ENCODE measurements at regions not wholly inside any gene's neighbourhood (a gene's known extent, or its start where the extent isn't known, plus 50 kb on each side); places are given as distances from the start of the nearest gene placed in this dataset.

GRCh38 chr7:24462984-24463383, 110.3 kb upstream of the PALS2 start:
- no peak overlapping the region for H3K9ac ChIP-seq (ENCODE audit: low read length)
- H4K20me1 ChIP-seq (ENCODE audit: insufficient read depth, low read length), result no peaks in the 10 kb centered on the region
- H3K4me2 ChIP-seq (ENCODE audit: low read length), result no peak overlapping the region
- no peaks in the 10 kb centered on the region for H3K9me3 ChIP-seq (ENCODE audit: insufficient read depth, low read length)
- no peaks in the 10 kb centered on the region for H3K36me3 ChIP-seq (replicated peaks; ENCODE audit: low read depth, low read length)
- no peak for TF ChIP-seq CTCF (IDR thresholded peaks at IDR 0.05; ENCODE audit: low read depth, low read length)
- TF ChIP-seq EZH2phosphoT487 (IDR thresholded peaks at IDR 0.05; ENCODE audit: low read depth), result no peak
- no peak overlapping the region for H3K27ac ChIP-seq (ENCODE audit: low read length)
- H2AFZ ChIP-seq (ENCODE audit: low read depth, low read length), result no peak overlapping the region
- no peaks in the 10 kb centered on the region for H3K4me1 ChIP-seq (ENCODE audit: low read length)
- no peaks in the 10 kb centered on the region for H3K79me2 ChIP-seq (ENCODE audit: low read length)
- H3K4me3 ChIP-seq (ENCODE audit: low read length), result no peak overlapping the region
- H3K27me3 ChIP-seq (ENCODE audit: low read depth, low read length), result peaks cover 8% of the 10 kb centered on the region; the same call in 1 of the 2 replicates

- Histone ChIP-seq H4K20me1 (ENCODE audit: insufficient read depth, low read length) (no peaks in the 10 kb centered on the region), H3K27me3 (ENCODE audit: low read depth, low read length) (peaks cover 8% of the 10 kb centered on the region; the same call in 1 of the 2 replicates)
- no peak for TF ChIP-seq CTCF (IDR thresholded peaks at IDR 0.05; ENCODE audit: low read depth, low read length)
- TF ChIP-seq EZH2phosphoT487 (IDR thresholded peaks at IDR 0.05; ENCODE audit: low read depth), result no peak
Measured at GRCh38 chr7:24463474-24463873, 109.8 kb upstream of the PALS2 start.

DNA sequence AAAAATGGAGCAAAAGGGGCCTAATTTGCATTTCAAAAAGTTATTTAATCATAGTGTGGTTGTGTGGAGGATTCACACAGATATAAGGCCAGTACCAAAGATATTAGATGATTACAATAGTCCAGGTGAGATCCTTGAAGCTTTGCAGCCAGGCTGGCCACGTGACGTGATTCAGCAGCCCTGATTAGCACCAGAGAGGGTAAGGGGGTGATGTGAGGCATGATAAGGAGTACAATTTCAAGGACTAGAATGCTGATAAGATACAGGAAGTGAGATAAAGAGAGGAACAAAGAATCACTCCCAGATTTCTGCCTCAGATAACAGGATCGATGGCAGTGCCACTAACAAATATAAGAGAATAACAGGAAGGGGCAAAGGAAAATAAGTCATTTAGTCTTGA, 108.4 kb upstream of the PALS2 start:
- no peaks in the 10 kb centered on the region for H4K20me1 ChIP-seq (ENCODE audit: insufficient read depth, low read length)
- H2AFZ ChIP-seq (ENCODE audit: low read depth, low read length), result no peak overlapping the region
- H3K4me3 ChIP-seq (ENCODE audit: low read length), result no peak overlapping the region
- H3K4me2 ChIP-seq (ENCODE audit: low read length), result no peak overlapping the region
- peaks cover 8% of the 10 kb centered on the region; the same call in 1 of the 2 replicates for H3K27me3 ChIP-seq (ENCODE audit: low read depth, low read length)
- H3K79me2 ChIP-seq (ENCODE audit: low read length), result no peaks in the 10 kb centered on the region
- H3K9ac ChIP-seq (ENCODE audit: low read length), result no peak overlapping the region
- H3K9me3 ChIP-seq (ENCODE audit: insufficient read depth, low read length), result no peaks in the 10 kb centered on the region
- H3K4me1 ChIP-seq (ENCODE audit: low read length), result no peaks in the 10 kb centered on the region
- TF ChIP-seq CTCF (IDR thresholded peaks at IDR 0.05; ENCODE audit: low read depth, low read length), result no peak
- TF ChIP-seq EZH2phosphoT487 (IDR thresholded peaks at IDR 0.05; ENCODE audit: low read depth), result no peak
- no peaks in the 10 kb centered on the region for H3K36me3 ChIP-seq (replicated peaks; ENCODE audit: low read depth, low read length)
- no peak overlapping the region for H3K27ac ChIP-seq (ENCODE audit: low read length)

More at GRCh38 chr7:24463474-24463873, 109.8 kb upstream of the PALS2 start:
- Histone ChIP-seq H3K9me3 (ENCODE audit: insufficient read depth, low read length) (no peaks in the 10 kb centered on the region), H3K4me2 (ENCODE audit: low read length) (no peak overlapping the region), H3K36me3 (replicated peaks; ENCODE audit: low read depth, low read length) (no peaks in the 10 kb centered on the region), H3K27ac (ENCODE audit: low read length) (no peak overlapping the region), H3K4me1 (ENCODE audit: low read length) (no peaks in the 10 kb centered on the region), H3K79me2 (ENCODE audit: low read length) (no peaks in the 10 kb centered on the region), H3K9ac (ENCODE audit: low read length) (no peak overlapping the region), H2AFZ (ENCODE audit: low read depth, low read length) (no peak overlapping the region), H3K4me3 (ENCODE audit: low read length) (no peak overlapping the region)

GRCh38 chr7:24466168-24466768, 107.0 kb upstream of the PALS2 start:
- Histone ChIP-seq H3K36me3 (replicated peaks; ENCODE audit: low read depth, low read length) (no peaks in the 10 kb centered on the region), H3K4me2 (ENCODE audit: low read length) (no peak overlapping the region), H3K27ac (ENCODE audit: low read length) (no peak overlapping the region), H3K9ac (ENCODE audit: low read length) (no peak overlapping the region), H3K27me3 (ENCODE audit: low read depth, low read length) (peaks cover 8% of the 10 kb centered on the region; the same call in 1 of the 2 replicates), H3K79me2 (ENCODE audit: low read length) (no peaks in the 10 kb centered on the region), H3K4me1 (ENCODE audit: low read length) (no peaks in the 10 kb centered on the region), H2AFZ (ENCODE audit: low read depth, low read length) (no peak overlapping the region), H4K20me1 (ENCODE audit: insufficient read depth, low read length) (no peaks in the 10 kb centered on the region), H3K9me3 (ENCODE audit: insufficient read depth, low read length) (no peaks in the 10 kb centered on the region), H3K4me3 (ENCODE audit: low read length) (no peak overlapping the region)
- TF ChIP-seq CTCF (IDR thresholded peaks at IDR 0.05; ENCODE audit: low read depth, low read length) (no peak), EZH2phosphoT487 (IDR thresholded peaks at IDR 0.05; ENCODE audit: low read depth) (no peak)

Measured in OCI-LY3 (cell line).